GM18909 (cell line): ENCODE measurements at regions not wholly inside any gene's neighbourhood (a gene's known extent, or its start where the extent isn't known, plus 50 kb on each side); places are given as distances from the start of the nearest gene placed in this dataset.
"Not testable (repeated sequence)": the region's sequence is repeated elsewhere in the genome, so short reads cannot be mapped to it uniquely, and the experiment has no call there.

ENCODE experiments used
- ATAC-seq: cut with Tn5 transposase; IDR thresholded peaks from one replicate; pipeline ENCODE4 v1.9.1; 2021; ENCODE audit warnings: mild to moderate bottlenecking; ENCODE audit not compliant: unreplicated experiment, poor library complexity

DNA sequence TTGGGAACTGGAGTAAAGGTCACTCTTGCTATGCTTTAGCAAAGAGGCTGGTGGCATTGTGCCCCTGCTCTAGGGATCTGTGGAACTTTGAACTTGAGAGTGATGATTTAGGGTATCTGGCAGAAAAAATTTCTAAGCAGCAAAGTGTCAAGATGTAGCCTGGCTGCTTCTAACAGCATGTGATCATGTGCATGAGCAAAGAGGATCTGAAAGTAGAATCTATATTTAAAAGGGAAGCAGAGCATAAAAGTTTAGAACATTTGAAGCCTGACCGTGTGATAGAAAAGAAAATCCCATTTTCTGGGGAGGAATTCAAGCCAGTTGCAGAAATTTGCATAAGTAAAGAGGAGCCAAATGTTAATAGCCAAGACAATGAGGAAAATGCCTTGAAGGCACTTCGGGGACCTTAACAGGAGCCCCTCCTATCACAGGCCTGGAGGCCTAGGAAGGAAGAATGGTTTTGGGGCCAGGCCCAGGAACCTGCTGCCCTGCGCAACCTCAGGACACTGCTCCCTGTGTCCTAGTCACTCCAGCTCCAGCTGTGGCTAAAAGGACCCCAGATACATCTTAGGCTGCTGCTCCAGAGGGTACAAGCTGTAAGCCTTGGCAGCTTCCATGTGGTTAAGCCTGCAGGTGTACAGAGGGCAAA, 212.2 kb upstream of the LINGO1 start:
- no peak for ATAC-seq

GRCh38 chr15:77843546-77843945, 210.8 kb upstream of the LINGO1 start:
- ATAC-seq: no peak

- no peak for ATAC-seq
Observed at GRCh38 chr15:77840991-77841775, 208.5 kb upstream of the LINGO1 start.

DNA sequence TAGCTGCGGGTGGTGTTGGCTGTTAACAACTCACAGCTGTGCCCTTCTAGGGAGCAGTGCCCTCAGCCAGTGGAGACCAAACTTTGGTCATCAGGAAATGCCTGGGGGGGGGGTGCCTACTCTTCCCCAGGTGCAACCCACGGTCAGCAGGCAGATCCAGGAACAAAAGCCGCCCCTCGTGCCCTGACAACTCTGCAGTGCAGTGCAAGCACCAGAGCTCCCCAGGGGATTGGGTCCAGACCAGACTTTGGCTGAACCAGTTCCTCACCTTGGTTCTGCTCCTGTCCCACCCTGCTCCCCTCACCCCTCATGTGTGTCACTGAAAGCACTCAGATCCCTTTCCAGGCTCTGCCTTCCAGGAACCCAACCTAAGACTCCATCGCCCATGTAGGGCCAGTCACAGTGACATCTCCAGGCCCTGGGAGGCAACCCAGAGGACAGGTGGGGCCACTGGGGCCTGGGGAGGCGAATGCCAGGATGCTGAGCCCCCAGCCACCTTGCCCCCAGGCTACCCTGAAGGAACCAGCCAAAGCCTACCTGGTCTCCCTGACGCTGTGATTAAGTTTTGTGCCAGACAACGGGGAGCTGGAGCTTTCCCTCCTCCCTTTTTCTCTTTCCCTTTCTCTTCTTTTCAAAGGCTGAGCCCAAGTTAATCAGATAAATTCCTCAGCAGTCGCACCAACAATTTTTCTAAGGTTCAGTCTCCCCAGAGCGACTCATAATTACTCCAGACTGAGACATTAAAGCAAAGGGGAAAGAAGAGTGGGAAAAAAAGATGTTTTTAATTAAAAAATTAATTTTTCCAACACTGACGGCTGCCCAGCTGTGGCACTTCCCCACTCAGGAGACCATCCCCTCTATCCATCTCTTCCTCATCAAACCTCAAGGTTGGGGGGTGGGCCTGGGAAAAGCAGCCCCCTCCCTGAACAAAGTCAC, 207.5 kb upstream of the LINGO1 start:
- ATAC-seq: no peak

DNA sequence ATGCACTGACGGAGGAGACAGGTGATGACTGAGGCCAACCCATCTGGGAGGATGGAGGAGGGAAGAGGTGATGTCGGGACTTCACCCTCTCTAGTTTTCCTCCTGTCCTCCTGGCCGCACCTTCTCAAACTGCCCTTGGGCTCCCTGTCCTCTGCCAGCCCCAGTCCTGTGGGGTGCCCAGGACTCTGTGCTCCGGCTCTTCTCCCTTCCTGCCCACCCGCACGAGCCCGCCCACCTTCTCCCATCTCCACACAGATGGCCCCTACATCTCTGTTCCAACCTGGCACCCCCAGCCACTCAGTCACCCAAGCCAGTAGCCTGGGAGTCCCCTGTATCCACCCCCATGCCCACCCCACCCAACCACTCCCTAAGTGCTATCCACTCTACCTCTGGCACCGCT, 206.7 kb upstream of the LINGO1 start:
- no peak for ATAC-seq

DNA sequence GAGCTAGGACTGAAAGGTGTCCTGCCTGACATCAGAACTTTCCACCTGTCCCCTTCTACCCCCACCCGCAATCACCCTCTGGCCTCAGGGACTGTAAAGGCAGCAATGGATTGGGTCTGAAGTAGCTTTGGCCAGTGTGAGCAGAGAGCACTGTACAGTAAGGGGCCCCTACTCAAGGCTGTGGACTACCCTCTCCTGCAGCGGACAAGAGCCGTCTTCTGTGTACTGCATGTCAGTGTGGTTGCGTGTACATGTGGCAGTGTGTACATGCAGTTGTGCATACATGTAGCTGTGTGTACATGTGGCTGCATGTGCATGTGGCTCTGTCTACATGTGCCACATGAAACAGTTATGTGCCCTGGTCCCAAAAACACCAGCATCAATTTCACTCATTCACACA, 205.9 kb upstream of the LINGO1 start:
- ATAC-seq: no peak

GRCh38 chr15:77838061-77838460, 205.3 kb upstream of the LINGO1 start:
- ATAC-seq: no peak

DNA sequence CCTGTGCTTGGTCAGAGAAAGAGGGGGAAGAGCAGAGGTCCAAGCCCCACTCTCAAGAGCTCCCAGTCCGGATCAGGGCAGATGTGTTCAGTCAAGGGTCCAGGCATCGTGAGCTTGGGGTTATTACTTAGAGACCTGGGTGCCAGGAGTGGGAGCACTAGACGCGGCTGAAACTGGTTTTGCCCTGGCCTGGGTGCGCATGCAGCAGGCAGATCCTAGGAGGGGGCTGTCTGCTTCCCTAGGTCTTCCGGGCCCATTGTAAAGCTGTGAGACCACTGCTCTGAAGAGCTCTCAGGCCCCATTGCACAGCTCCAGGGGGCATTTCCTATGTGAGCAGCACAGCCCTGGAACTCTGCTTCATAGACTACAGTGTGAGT, 204.9 kb upstream of the LINGO1 start:
- ATAC-seq: no peak

DNA sequence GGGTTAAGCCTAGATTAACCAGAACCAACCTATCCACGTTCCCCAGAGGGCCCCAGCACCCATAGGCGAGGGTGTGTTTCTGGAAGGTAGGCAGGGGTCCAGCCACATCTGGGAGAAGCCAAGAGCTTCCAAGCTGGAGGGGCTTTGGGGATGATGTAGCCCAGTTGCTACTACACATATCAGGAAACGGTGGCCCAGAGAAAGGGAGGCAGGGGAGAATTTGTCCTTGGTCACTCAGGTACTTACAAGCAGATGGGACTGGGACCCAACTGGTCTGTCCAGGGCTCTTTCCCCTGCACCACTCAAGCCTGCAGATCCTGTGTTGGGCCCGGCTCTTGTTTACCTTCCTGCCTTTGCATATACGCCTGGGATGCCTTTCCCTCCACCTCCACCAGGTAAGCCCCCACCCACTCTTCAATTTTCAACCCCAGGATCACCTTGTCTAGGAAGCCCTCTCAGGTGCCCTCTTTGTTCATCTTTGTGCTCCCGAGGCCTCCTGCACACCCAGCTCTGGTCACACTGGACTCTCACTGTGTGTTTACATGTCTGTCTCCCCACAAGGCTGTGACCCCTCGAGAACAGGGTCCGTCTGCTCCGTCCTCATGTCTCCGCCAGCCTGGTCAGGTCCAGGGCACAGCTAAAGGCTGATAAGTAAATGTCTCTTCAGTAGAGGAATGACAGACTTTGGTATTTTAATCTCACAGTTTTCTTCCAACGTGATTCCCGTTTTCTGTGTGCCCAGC, 204.4 kb upstream of the LINGO1 start:
- no peak for ATAC-seq

- ATAC-seq: no peak
Observed at GRCh38 chr15:77836121-77836692, 203.5 kb upstream of the LINGO1 start.

DNA sequence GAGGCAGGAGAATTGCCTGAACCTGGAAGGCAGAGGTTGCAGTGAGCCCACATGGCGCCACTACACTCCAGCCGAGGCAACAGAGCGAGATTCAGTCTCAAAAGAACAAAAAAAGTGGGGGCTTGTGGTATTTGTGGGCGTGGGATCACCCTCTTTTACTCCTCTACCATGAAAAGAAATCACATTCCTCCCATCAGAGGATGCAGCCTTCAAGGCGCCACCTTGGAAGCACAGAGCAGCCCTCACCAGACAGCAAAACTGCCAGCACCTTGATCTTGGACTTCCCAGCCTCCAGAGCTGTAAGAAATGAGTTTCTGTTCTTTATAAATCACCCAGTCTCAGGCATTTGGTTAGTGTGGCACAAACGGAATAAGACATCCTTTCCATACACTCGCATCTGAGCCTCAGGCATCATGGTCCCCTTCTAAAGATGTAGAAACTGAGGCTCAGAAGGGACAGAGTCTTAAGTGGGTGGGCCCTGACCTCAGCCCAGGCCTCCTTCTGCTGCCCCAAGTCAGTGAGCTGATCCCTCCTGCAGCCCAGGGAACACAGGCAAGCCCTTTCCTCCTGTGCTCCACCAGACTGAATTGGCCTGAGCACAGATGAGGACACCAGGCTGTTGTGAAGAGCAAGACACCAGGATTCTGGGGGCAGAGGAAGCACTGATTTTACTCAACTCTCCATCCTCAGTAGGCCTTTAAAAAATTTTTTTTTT, 201.7 kb upstream of the LINGO1 start:
- ATAC-seq: no peak

GRCh38 chr15:77832874-77833273, 200.2 kb upstream of the LINGO1 start:
- no peak for ATAC-seq

GRCh38 chr15:77831986-77832385, 199.3 kb upstream of the LINGO1 start:
- no peak for ATAC-seq

GRCh38 chr15:77830051-77830468, 197.3 kb upstream of the LINGO1 start:
- no peak for ATAC-seq

DNA sequence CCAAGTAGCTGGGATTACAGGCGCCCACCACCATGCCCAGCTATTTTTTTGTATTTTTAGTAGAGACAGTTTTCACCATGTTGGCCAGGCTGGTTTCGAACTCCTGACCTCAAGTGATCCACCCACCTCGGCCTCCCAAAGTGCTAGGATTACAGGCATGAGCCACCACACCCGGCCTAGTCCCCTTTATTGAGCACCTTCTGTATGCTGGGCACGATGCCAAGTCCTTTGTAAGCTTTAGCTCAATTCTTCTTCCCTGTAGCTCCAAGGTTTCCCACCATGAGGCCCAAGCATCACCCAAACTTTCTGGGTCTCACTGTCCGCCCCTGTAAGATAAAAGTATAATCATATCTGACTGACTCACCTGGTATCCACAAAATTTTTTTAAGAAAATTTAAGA, 196.6 kb upstream of the LINGO1 start:
- ATAC-seq: not testable (repeated sequence)

GRCh38 chr15:77827860-77828259, 195.1 kb upstream of the LINGO1 start:
- no peak for ATAC-seq

GRCh38 chr15:77826006-77826695, 193.4 kb upstream of the LINGO1 start:
- ATAC-seq: no peak

DNA sequence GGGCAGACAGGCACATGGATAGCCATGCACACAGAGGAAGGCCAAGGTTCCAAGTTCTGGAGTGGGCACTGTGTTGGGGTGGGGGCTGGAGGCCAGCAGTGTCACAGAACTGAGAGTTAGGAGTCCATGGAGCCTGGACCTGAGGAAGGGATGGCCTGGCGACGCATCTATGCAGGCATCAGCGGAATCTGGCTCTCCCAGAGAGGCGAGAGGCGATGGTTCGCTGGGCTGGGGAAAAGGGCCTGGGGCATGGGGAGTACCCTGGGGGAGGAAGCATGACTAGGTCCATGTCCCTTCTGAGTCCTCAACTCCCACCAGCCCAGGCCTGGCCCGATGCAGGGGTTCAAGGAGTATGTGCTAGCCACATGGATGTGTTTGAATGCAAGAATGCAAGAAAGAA, 192.8 kb upstream of the LINGO1 start:
- no peak for ATAC-seq

- ATAC-seq: no peak
Observed at GRCh38 chr15:77825252-77825542, 192.5 kb upstream of the LINGO1 start.
